GM18520 (cell line): ENCODE measurements at regions not wholly inside any gene's neighbourhood (a gene's known extent, or its start where the extent isn't known, plus 50 kb on each side); places are given as distances from the start of the nearest gene placed in this dataset.
"Not testable (repeated sequence)": the region's sequence is repeated elsewhere in the genome, so short reads cannot be mapped to it uniquely, and the experiment has no call there.

Experiments
- ATAC-seq: cut with Tn5 transposase; IDR thresholded peaks from one replicate; pipeline ENCODE4 v1.9.1; 2021; ENCODE audit not compliant: unreplicated experiment

GRCh38 chr5:106397700-106398099 lies 1273.0 kb downstream of the EFNA5 start:
- no peak for ATAC-seq

GRCh38 chr5:106393276-106393675 lies 1277.5 kb downstream of the EFNA5 start:
- ATAC-seq = no peak

- no peak for ATAC-seq
Observed at GRCh38 chr5:106392766-106393165, 1278.0 kb downstream of the EFNA5 start.

GRCh38 chr5:106387767-106388166 lies 1283.0 kb downstream of the EFNA5 start:
- not testable (repeated sequence) for ATAC-seq

- ATAC-seq = no peak
Observed at GRCh38 chr5:106386287-106386686, 1284.5 kb downstream of the EFNA5 start.

- ATAC-seq = no peak
Observed at GRCh38 chr5:106380736-106381135, 1290.0 kb downstream of the EFNA5 start.

GRCh38 chr5:106376522-106376921 lies 1294.2 kb downstream of the EFNA5 start:
- no peak for ATAC-seq

GRCh38 chr5:106374956-106375355 lies 1295.8 kb downstream of the EFNA5 start:
- ATAC-seq = no peak

- no peak for ATAC-seq
Observed at GRCh38 chr5:106368021-106368420, 1302.7 kb downstream of the EFNA5 start.

GRCh38 chr5:106367281-106367680 lies 1303.5 kb downstream of the EFNA5 start:
- no peak for ATAC-seq

- ATAC-seq = no peak
Observed at GRCh38 chr5:106363578-106363977, 1307.2 kb downstream of the EFNA5 start.

- ATAC-seq = no peak
Observed at GRCh38 chr5:106361905-106362304, 1308.8 kb downstream of the EFNA5 start.

- no peak for ATAC-seq
Observed at GRCh38 chr5:106331415-106331814, 1339.3 kb downstream of the EFNA5 start.

GRCh38 chr5:106324356-106324755 lies 1346.4 kb downstream of the EFNA5 start:
- no peak for ATAC-seq

- ATAC-seq = no peak
Observed at GRCh38 chr5:106321242-106321641, 1349.5 kb downstream of the EFNA5 start.

GRCh38 chr5:106314221-106314824 lies 1356.4 kb downstream of the EFNA5 start:
- ATAC-seq = no peak

- no peak for ATAC-seq
Observed at GRCh38 chr5:106312360-106312759, 1358.4 kb downstream of the EFNA5 start.

- ATAC-seq = no peak
Observed at GRCh38 chr5:106311230-106311915, 1359.4 kb downstream of the EFNA5 start.

- no peak for ATAC-seq
Observed at GRCh38 chr5:106307265-106307664, 1363.5 kb downstream of the EFNA5 start.

- ATAC-seq = no peak
Observed at GRCh38 chr5:106306313-106307028, 1364.3 kb downstream of the EFNA5 start.

- no peak for ATAC-seq
Observed at GRCh38 chr5:106303911-106304310, 1366.8 kb downstream of the EFNA5 start.

- no peak for ATAC-seq
Observed at GRCh38 chr5:106292654-106293053, 1378.1 kb downstream of the EFNA5 start.
